SW480 (cell line): ENCODE measurements at regions not wholly inside any gene's neighbourhood (a gene's known extent, or its start where the extent isn't known, plus 50 kb on each side); places are given as distances from the start of the nearest gene placed in this dataset.
A peak's percentile ranks its signal among the peaks of the same experiment; 100 is the strongest.
"Not testable (repeated sequence)": the region's sequence is repeated elsewhere in the genome, so short reads cannot be mapped to it uniquely, and the experiment has no call there.

ENCODE experiments used
- DNase-seq: peaks from one replicate; pipeline ENCODE4 v3.0.0-alpha.2; 2016; ENCODE audit warnings: low spot score

GRCh38 chr1:95167503-95167902 is 50.3 kb downstream of the TLCD4 start:
- not testable (repeated sequence) for DNase-seq

GRCh38 chr1:95168028-95168427 is 50.9 kb downstream of the TLCD4 start:
- DNase-seq, result no peak

GRCh38 chr1:95168761-95169351 is 51.7 kb downstream of the TLCD4 start:
- DNase-seq, result no peak

- peak; percentile 55 for DNase-seq
Measured at GRCh38 chr1:95169548-95169947, 52.4 kb downstream of the TLCD4 start.

- no peak for DNase-seq
Measured at GRCh38 chr1:95171270-95172245, 54.4 kb downstream of the TLCD4 start.

GRCh38 chr1:95176861-95177260 is 57.1 kb upstream of the RWDD3 start:
- DNase-seq, result no peak

- no peak for DNase-seq
Measured at GRCh38 chr1:95179205-95179986, 54.6 kb upstream of the RWDD3 start.

GRCh38 chr1:95180371-95180770 is 53.6 kb upstream of the RWDD3 start:
- no peak for DNase-seq

- DNase-seq, result no peak
Measured at GRCh38 chr1:95181096-95181495, 52.9 kb upstream of the RWDD3 start.

DNA sequence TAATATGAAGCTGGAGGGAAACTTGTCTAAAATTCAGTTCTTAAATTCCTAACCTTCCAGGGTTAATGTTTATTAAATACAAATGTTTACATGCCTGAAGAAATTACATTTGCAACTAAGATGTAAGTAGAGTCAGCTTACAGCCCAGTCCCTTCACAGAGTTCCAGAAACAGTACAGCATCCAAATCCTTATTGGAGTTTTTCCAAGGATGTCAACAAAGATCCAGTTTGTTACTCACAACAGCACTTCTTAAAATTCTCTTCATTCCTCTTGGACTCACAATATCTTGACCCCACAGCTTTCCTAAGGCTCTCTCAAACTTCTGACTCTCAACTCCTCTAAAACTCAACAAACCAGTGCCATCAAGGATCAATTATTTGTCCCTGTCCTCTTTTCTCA is 50.1 kb upstream of the RWDD3 start:
- no peak for DNase-seq
